ENCODE measurements at regions not wholly inside any gene's neighbourhood (a gene's known extent, or its start where the extent isn't known, plus 50 kb on each side); places are given as distances from the start of the nearest gene placed in this dataset.

- TF ChIP-seq CTCF (IDR thresholded peaks at IDR 0.05) (no peak), RCOR1 (IDR thresholded peaks at IDR 0.05; ENCODE audit: low read length) (no peak), YY1 (IDR thresholded peaks at IDR 0.05; ENCODE audit: low read depth) (no peak), EP300 (IDR thresholded peaks at IDR 0.05; ENCODE audit: borderline replicate concordance in 1 of 2, low read depth in 1 of 2, low read length in 1 of 2) (no peak), TAF1 (IDR thresholded peaks at IDR 0.05; ENCODE audit: borderline replicate concordance, low read depth, low read length) (no peak), REST (IDR thresholded peaks at IDR 0.05; ENCODE audit: low read depth, low read length) (no peak)
Observed at GRCh38 chr5:3140117-3140516, 388.6 kb upstream of the IRX2 start.
